Left ventricle myocardium inferior (tissue), 1 donor: ENCODE measurements at regions not wholly inside any gene's neighbourhood (a gene's known extent, or its start where the extent isn't known, plus 50 kb on each side); places are given as distances from the start of the nearest gene placed in this dataset.

Experiments used
- DNase-seq: peaks from one replicate; pipeline ENCODE4 v3.0.0-alpha.2; 2020
- H3K27ac ChIP-seq: fragments of 200-600 bp; replicated peaks from 2 replicates; pipeline ENCODE4 v1.8.0; 2021
- H3K27me3 ChIP-seq: fragments of 200-600 bp; 2 replicates; pipeline ENCODE4 v1.8.0; 2021; ENCODE audit warnings: low read depth
- H3K36me3 ChIP-seq: fragments of 200-600 bp; 2 replicates; pipeline ENCODE4 v1.8.0; 2021
- H3K4me1 ChIP-seq: fragments of 200-600 bp; 2 replicates; pipeline ENCODE4 v1.8.0; 2021
- H3K4me3 ChIP-seq: fragments of 200-600 bp; 2 replicates; pipeline ENCODE4 v1.8.0; 2021; ENCODE audit warnings: mild to moderate bottlenecking, moderate library complexity
- H3K9me3 ChIP-seq: fragments of 200-600 bp; replicated peaks from 2 replicates; pipeline ENCODE4 v1.8.0; 2021
- intact Hi-C: fragments of 100-400 bp; cut with micrococcal nuclease; formaldehyde crosslinking; loops from one replicate; pipeline ENCODE4 v1.11.0; 2022
- TF ChIP-seq, protein P1 (sequence below): fragments of 200-600 bp; IDR thresholded peaks from 2 replicates; pipeline ENCODE4 v1.8.0; 2021; ENCODE audit warnings: antibody characterized with exemption, mild to moderate bottlenecking, borderline replicate concordance
- donor health status: DM: no; HTN: yes; CAD: no; lungs with severe emphysema.

DNA sequence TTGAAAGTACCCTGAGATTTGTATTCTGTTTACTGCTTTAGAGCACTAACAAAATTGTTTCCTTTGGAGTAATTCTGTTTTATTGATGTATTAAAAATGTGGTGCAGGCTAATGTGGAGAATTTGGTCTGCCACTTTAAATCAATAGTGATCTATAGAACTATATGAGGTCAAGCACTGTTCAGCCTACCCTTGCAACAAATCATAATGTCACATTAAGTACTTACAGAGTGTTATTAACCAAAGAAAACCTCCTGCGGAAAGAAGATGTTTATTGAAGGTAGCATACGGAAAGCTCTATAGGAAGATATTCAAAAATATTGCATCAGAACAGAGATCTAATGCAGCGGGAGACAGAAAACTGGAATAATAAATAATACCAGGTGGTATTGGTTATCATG, 865.0 kb upstream of the TYRP1 start:
- TF ChIP-seq, protein P1, sequence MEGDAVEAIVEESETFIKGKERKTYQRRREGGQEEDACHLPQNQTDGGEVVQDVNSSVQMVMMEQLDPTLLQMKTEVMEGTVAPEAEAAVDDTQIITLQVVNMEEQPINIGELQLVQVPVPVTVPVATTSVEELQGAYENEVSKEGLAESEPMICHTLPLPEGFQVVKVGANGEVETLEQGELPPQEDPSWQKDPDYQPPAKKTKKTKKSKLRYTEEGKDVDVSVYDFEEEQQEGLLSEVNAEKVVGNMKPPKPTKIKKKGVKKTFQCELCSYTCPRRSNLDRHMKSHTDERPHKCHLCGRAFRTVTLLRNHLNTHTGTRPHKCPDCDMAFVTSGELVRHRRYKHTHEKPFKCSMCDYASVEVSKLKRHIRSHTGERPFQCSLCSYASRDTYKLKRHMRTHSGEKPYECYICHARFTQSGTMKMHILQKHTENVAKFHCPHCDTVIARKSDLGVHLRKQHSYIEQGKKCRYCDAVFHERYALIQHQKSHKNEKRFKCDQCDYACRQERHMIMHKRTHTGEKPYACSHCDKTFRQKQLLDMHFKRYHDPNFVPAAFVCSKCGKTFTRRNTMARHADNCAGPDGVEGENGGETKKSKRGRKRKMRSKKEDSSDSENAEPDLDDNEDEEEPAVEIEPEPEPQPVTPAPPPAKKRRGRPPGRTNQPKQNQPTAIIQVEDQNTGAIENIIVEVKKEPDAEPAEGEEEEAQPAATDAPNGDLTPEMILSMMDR = no peak
- DNase-seq = no peak
- Histone ChIP-seq H3K27ac (no peak overlapping the region), H3K4me3 (no peak overlapping the region), H3K4me1 (no peaks in the 10 kb centered on the region), H3K27me3 (no peaks in the 10 kb centered on the region), H3K9me3 (no peaks in the 10 kb centered on the region), H3K36me3 (no peaks in the 10 kb centered on the region)
- intact Hi-C loops = no loop called here

DNA sequence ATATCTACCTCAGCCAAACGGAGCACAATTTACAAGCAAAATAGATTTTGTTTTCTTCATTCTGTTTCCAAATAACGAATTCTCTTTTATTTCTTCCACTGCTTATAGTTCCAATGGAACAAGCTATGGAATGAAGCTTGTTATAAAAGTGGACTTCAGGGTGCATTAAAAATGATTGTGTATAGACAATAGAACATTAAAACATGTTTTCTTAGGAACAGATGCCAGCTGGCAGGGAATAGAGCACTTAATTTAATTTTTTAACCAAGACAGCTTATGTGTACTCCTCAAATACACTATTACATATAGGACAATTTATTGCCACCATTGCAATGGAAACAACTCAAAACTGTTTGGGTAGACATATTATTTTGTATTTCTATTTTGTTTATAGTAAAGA, 860.1 kb upstream of the TYRP1 start:
- peaks cover 23% of the 10 kb centered on the region for H3K9me3 ChIP-seq
- H3K27ac ChIP-seq = no peak overlapping the region
- H3K4me1 ChIP-seq = no peaks in the 10 kb centered on the region
- H3K36me3 ChIP-seq = no peaks in the 10 kb centered on the region
- intact Hi-C loops = no loop called here
- no peak for DNase-seq
- TF ChIP-seq, protein P1 = no peak
- H3K27me3 ChIP-seq = no peaks in the 10 kb centered on the region
- no peak overlapping the region for H3K4me3 ChIP-seq

DNA sequence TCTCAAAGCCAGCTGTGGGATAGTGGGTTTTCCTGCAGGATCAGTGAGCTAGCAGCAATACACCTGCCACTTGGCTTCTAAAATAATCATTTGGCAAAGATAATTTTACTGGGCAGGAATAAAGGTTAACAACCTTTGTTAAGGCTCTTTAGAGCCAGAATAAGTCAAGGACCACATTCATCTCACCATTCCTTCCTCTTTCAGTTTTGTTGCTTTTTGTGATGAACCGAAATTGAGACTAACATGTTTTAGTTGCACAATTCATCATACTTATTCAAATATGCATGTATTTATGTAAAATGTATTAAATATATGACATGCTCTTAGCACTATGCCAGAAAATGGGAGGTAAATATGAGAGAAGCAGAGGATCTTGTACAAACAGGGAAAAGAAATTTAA, 824.4 kb upstream of the TYRP1 start:
- intact Hi-C loops = loop anchor here (10.0 kb wide), 1 partner anchor 64 kb away; no protein-coding TSS in a partner anchor
- no peak for DNase-seq
- TF ChIP-seq, protein P1 = no peak
- Histone ChIP-seq H3K27me3 (no peaks in the 10 kb centered on the region), H3K4me3 (no peak overlapping the region), H3K27ac (no peak overlapping the region), H3K36me3 (no peaks in the 10 kb centered on the region), H3K4me1 (no peaks in the 10 kb centered on the region), H3K9me3 (no peaks in the 10 kb centered on the region)

DNA sequence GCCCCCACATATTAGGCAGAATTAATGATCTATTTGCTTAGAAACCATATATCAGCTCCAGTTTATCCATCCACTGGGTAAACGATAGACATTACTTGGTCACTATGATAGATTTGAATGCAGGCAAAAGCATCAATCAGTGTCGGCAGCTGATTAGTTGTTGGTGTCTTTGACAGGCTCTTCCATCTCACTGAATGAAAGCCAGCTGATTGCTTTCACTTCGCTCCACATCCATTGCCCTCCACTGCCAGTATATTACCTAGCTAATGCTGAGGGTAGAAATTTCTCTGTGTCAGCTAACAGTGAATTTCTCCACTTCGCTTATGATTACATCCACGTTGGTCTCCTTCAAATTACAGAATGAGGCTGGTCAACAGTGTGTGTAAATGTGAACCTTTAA, 821.3 kb upstream of the TYRP1 start:
- intact Hi-C loops = no loop called here
- H3K27me3 ChIP-seq = no peaks in the 10 kb centered on the region

DNA sequence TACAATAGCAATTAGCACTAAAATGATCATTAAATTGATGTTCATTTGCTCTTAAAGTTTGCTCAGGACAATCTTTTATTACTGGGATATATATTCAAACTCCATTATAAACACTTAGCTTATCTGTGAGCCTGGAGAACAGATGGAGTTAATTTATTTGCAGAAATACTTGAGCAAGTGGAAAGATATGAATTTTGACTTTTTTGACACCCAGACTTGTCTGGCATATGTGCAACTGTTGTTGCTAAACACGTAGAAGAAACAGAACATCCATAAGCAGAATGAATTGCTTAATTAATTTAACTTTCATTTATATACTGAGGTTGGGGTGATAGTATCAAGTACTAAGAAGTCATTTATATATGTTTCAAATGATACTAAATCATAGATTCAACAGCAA, 820.7 kb upstream of the TYRP1 start:
- Histone ChIP-seq H3K9me3 (no peaks in the 10 kb centered on the region), H3K4me3 (no peak overlapping the region), H3K36me3 (no peaks in the 10 kb centered on the region), H3K27me3 (no peaks in the 10 kb centered on the region), H3K4me1 (no peaks in the 10 kb centered on the region), H3K27ac (no peak overlapping the region)
- TF ChIP-seq, protein P1 = no peak
- DNase-seq = no peak
- intact Hi-C loops = no loop called here

More for the DNA sequence above, 821.3 kb upstream of the TYRP1 start:
- DNase-seq = no peak
- Histone ChIP-seq H3K4me1 (no peaks in the 10 kb centered on the region), H3K27ac (no peak overlapping the region), H3K36me3 (no peaks in the 10 kb centered on the region), H3K9me3 (no peaks in the 10 kb centered on the region), H3K4me3 (no peak overlapping the region)
- TF ChIP-seq, protein P1 = no peak

DNA sequence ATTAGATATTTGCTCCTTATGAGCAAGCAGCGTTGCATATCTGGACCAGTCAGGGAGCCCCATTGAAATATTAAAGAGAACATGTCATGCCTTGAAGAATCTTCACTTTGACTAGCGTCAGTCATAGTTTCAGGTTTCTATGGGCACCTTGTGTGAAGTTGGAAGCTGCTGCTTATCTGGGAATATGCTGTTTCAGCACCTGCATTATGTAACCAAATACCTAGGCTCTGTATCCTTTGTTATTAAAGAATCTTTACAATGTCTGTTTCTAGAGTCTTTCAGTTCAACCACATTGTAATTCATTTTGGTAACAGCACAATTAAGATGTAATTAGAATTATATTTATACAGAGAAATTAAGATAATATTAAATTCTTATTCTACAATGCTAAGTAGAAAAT, 818.8 kb upstream of the TYRP1 start:
- Histone ChIP-seq H3K9me3 (no peaks in the 10 kb centered on the region), H3K27me3 (no peaks in the 10 kb centered on the region), H3K27ac (no peak overlapping the region), H3K36me3 (no peaks in the 10 kb centered on the region), H3K4me3 (no peak overlapping the region), H3K4me1 (no peaks in the 10 kb centered on the region)
- intact Hi-C loops = no loop called here
- no peak for DNase-seq
- TF ChIP-seq, protein P1 = no peak
